Left lobe of liver (tissue), 2 donors: ENCODE measurements at regions not wholly inside any gene's neighbourhood (a gene's known extent, or its start where the extent isn't known, plus 50 kb on each side); places are given as distances from the start of the nearest gene placed in this dataset.
A peak's percentile ranks its signal among the peaks of the same experiment; 100 is the strongest.

Source experiments
- ATAC-seq: fragments of 200-7000 bp; cut with Tn5 transposase; one replicate; pipeline ENCODE4 v1.9.1; 2020; ENCODE audit warnings: mild to moderate bottlenecking, moderate library complexity
- DNase-seq: peaks from one replicate; pipeline ENCODE4 v3.0.0-alpha.2; 2020; ENCODE audit warnings: low spot score
- donor health status: DM: no; HTN: no; CAD: no; lungs with moderate emphysema.
- donor health status: DM: no; HTN: yes; CAD: no.

DNA sequence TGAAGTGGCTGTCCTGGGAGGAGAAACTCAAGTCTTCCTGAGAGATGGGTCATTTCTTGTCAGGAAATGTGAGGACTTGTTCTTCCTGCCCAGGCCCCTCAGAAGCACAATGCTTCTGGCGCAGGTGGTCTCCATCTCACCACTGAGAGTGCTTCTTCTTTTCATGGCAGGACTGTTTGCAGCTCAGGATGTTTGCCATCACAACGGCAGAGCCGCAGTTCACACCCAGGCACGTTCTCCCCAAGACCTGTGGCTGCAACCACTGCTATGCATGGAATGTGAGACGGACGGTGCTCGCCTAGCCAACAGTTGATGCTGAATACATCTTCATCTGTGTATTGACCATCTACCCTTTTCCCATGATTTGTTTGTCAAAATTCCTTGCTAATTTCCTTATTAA is 216.3 kb downstream of the GADD45G start:
- DNase-seq (no peak), ATAC-seq (no peak)

DNA sequence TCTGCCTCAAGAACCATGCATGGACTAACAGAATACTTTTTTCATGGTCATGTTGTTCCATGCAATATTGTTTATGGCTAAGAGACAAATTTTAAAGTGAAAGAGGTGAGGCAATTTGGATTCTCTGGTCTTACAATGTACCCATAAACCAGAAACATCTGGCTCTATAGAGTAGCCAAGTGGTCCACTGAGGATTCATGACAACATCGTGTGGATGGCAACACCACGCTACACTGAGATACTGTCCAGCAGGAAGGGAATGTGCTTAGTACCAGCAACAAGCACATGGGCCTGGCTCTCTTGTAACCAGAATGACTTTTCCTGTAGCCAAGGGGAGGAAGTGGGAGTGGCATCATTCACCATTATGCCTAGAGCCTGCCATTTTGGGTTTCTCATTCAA is 218.2 kb downstream of the GADD45G start:
- no peak for ATAC-seq
- no peak for DNase-seq

DNA sequence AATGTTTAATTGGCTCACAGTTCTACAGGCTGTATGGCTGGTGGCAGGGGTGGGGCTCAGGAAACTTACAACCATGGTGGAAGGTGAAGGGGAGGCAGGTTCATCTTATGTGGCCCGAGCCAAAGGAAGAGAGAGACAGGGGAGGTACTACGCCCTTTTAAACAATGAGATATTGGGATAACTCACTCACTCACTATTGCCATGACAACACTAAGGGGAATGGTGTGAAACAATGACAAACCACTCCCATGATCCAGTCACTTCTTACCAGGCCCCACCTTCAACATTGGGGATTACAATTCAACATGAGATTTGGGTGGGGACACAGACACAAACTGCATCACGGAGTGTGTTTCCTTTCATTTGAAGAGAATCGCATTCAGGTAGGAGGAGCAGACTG is 220.9 kb downstream of the GADD45G start:
- ATAC-seq = no peak

DNA sequence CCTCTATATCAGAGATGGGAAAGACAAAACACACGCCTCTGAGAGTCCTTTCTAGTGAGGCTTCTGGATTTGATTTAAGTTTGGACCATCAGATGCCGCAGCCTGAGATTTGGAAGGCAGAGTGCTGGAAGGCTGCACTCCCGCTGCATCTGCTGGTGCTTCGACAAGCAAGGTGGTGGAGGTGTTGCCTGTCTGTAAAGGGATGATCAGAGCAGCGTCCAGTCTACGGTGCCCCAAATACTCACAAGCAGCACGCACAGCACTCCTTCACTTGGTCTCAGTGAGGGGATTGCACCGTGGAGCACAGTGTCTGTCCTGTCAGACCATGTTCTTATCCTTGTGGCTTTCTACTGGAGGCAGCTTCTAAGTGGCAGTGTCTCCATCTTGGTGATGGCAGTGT is 221.4 kb downstream of the GADD45G start:
- ATAC-seq (no peak), DNase-seq (no peak)

More for the DNA sequence above, 220.9 kb downstream of the GADD45G start:
- DNase-seq = no peak

DNA sequence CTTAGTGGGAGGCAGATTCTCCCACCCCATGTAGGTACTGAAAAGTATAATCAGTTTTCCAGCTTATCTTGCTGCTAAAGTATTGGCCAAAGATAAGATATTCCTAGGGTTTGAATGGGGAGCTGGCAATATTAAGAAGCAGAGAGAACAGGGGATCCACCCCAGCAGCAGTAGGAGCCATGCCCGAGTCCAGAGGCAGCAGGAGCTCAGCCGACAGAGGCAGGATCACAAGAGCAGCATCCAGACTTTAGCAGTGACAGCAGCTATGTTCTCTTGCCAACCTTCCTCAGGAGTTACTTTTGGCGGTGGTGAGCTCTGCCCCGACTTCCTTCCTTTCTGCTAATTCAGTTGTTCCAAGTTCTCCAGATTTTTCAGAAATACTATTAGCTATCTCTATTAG is 224.5 kb downstream of the GADD45G start:
- DNase-seq = no peak
- no peak for ATAC-seq

DNA sequence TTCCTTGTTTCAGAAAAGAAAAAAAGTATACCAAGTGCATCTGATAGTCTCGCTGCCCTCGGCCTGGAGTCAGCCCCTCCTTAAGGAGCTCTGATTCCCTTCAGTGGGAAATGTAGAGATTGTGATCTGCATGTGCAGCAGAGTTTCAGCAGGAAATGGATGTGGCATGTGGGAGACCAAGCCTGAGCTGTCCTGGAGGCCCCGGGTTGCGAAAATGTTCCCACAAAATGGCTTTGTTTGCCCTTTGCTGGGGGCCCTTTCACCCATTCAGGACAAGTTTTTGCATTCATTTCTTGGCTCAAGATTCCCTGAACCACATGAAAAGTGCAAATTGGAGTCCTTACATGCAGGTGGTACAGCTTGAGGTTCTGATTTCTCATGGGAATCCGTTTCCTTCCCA is 230.9 kb downstream of the GADD45G start:
- ATAC-seq (no peak), DNase-seq (no peak)

DNA sequence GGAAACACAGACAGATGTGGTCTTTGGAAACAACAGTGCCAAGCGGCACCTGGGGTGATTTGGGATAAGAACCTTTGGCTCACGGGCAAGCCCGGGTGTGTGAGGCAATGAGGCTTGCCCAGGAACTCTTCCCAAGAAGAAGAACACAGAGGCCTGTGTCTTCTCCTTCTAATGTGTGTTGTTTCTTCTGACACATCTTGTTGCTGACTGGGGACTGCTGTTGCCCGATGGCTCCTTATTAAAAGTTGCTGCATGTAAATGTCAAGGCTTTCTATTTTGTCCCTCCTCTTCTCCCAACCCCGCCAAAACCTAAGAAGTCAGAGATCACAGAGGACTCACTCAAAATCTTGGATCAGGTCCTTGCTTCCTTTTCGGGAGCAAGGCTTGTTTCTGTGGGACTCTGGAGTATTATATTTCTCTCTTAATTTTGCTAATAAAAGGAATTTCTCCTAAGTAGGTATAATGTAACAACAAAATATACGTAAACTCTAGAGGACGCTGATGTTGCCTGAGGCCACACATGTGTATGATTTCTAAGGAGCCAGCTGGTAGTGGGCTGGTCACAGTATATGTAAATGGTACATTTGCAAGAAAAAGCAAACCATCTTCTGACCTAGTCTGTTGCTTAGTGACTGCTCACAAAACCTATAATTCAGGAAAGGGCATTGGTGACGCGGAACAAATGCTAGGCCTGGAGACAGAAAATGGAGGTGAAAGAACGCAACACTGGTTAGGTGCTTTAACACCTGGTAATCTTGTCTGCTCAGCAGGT is 232.5 kb downstream of the GADD45G start:
- no peak for DNase-seq
- ATAC-seq = no peak

DNA sequence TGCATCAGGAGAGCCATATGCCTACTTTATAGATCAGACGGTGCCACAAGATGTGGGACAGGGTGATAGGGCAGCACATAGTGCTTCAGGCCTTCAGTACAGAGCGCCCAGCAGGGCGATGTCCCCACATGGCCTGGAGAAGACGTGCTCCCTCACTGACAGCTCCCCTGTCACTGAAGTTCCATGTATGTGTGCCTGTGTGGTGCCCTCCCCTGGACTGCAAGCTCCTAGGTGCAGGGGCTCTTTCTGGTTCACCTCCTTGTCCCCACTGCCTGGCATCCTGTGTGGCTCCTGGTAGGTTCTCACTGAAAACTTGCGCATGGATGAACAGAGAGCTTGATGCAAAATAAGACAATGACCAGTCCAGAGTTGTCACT is 233.1 kb downstream of the GADD45G start:
- DNase-seq = no peak
- no peak for ATAC-seq

DNA sequence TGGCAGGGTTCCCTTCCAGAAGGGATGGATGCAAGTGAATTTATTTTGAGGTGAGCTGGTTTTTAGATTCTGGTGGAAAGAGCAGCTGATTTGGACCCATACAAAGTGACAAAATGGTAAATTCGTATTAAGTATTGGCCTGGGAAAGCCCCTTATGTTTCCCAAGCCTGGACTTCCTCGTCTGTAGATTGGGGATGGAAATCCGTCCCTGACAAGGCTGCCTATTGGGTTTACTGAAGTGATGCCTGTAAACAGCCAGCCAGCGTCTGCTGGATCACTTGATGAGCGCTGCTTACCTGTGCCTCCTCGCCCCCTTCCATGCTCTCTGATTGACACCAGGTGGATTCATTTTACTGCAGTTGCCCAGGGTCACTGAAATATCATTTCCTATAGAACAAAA is 233.8 kb downstream of the GADD45G start:
- DNase-seq = no peak
- no peak for ATAC-seq

DNA sequence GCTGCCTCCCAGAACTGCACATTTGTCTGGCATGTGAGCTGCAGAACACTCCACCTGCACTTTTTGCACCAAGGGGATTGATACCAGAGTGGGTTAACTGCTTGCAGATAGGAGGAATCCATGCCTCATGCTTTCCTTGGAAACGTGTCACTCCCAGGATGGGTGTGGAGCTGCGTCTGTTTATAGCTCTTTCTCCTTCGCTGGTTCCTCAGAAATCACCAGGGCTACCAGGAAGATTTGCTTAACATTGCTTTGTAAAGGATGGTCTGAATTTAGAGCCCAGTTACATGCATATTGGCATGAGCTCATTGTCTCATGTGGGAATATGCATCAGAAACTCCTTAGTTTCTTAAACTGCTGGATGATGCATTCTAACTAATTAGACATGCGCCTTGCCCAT is 234.6 kb downstream of the GADD45G start:
- DNase-seq = no peak
- ATAC-seq = no peak

DNA sequence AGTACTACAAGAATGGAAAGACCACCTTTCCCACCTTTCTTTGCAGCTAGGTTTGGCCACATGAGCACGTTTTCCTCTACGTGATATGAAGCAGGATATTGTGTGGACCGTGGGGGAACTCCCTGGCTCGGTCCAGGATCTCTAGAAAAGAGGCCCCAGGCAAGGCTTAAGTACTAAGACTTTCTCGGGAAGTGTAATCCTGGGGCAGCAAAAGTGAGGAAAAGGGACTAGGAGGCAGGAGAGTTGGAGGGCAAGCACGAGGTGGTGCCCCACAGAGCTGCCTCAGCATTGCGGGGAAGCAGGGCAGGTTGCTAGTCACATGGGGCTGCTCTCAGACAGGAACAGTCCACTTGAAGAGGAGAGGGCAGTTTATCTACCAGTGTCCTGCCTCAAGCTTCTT is 235.1 kb downstream of the GADD45G start:
- no peak for DNase-seq

DNA sequence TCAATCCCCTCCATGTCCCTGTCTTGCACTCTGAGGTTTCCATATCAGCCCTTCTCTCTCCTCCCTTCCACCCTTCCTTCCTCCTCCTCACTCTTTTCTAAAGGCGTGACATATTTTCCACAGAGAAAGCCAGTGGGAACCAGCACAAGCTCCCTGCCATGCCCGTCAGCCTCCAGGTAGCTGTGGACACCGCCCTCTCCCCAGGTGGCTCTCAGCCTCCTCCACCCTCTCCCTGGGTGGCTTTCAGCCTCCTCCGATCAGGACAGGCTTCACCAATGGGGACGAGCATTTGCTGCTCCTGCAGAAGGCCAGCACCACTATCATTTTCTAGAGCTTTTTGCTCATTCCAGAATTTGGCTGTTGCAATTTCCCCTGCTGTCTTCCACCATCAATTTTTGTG is 236.6 kb downstream of the GADD45G start:
- DNase-seq (no peak), ATAC-seq (no peak)

More for the DNA sequence above, 235.1 kb downstream of the GADD45G start:
- no peak for ATAC-seq

DNA sequence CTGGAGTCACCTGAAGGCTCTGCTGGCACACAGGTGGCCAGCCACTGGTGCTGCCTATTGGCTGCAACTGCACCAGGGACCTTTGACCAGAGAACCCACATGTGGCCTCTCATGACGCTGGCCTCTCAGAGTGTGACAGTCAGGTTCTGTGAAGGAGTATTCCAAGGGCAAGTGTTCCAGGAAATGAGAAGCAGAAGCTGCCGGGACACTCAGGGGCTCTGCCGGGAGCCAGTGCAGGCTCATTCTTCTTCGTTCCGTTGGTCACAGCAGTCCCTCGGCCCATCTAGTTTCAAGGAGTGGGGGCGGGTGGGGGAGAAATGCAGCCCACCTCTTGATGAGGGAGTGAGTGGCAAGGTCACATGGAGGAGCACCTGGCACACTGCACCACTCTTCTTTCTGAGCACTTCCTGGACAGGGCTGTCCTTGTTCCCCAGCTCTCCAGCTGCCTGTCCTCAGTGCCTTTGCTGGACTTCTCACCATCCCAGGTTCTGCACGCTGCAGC is 237.5 kb downstream of the GADD45G start:
- peak; percentile 88 for DNase-seq
- peak; percentile 92 for ATAC-seq

DNA sequence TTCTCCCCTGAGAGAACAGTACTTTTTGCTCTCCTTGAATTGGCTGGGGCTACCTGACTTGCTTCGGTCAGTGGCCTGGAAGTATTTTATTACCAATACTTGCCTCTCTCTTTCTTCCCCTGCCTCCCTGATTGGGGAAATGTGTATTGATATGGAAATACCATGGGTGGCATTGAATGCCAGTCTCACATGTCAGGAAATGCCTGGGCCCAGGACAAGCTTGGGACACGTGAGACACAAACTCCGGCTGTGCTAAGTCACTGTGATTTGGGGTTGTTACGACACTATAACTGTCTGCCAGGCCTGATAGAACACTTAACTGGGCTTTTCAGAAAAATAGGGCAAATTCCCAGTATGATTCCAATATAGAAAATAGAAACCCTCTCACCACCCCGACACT is 238.3 kb downstream of the GADD45G start:
- ATAC-seq = peak; percentile 62
- no peak for DNase-seq

DNA sequence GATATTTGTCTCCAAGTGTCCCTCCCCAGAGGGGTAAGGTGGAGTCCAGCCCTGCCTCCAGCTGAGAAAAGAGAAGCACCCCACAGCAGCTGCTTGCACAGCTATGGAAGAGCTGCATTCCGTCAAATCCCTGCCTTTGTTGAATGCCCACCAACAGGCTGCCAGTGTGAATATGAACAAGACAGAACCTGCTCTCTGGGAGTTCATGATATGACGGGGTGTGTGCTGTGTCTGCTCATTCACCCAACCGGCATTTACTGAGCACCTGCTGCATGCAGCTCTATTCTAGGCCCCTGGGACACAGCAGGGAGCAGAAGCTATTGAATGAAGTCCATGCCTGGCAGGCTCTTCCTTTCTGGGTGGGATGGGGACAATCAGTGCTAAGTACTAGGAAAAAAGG is 238.8 kb downstream of the GADD45G start:
- ATAC-seq (no peak), DNase-seq (no peak)

DNA sequence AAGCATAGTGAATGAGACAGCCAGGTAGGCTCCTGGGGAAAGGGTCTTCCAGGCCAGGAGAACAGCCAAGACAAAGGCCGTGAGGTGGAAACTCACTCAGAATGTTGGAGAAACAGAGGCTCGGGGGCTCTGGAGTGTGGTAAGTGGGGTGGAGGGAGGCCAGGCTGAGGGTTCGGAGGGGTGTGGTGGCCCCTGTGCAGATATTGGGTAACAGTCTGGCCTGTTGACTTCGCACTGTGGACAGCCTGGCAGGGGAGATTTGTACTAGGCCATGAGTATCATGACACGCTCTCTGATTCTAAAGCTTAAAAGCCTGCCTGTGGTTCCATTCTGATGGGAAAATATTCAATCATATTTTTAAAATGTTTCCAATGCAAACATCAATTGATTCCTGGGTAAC is 239.3 kb downstream of the GADD45G start:
- no peak for DNase-seq
- peak; percentile 46 for ATAC-seq

DNA sequence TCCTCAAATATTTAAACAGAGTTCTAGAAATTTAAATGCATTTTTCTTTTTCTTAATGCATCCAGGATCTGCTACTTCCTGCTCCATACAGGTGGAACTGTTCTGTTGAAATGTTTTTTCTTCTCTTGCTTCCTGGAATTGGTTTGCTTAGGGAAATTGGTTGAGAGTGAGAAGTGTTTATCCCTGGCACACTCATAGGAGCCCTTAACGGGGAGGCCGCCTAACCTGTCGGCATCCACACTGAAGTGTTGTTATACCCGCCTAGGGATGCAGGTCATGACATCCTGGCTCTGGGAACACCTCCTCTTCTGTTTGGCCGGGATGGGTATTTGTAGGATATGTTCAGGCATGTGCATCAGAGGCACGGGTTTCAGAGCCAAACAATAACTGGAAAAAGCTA is 239.7 kb downstream of the GADD45G start:
- DNase-seq (no peak), ATAC-seq (no peak)

DNA sequence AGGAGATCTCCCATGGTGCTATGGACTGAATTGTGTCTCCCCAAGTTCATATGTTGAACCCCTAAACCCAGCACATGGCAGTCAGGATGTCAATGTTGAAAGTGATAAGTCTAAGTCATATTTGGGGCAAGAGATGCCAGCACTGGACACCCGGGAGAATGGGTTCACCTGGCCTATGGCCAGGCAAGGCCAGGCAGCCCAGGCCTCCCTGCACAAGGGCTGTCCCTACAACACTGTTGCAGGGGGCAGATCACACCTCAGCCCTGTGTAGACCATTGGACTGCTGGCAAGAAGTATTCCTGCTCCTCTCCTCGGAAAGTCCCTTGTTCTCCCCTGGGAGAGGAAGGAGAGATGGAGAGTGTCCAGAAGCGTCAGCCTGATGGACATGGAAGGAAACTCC is 240.5 kb downstream of the GADD45G start:
- ATAC-seq = no peak
- peak; percentile 22 for DNase-seq

DNA sequence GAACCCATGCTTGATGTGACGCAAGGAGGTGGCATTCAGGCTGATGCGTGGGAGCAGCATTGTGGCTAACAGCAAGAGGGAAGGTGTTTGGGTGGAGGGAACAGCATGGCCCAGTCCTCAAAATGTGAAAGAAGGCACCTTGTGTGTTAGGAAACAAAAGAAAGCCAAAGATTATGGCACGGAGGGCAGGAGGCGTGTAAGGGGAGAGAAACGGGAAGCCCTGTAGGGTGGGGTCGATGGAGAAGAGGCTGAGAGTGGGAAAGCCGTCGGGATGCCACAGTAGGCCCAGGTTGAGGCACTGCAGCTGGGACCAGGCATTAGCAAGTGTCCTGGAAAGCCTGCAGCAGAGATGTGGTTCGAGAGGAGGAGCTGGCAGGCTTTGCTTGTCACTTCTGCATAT is 241.1 kb downstream of the GADD45G start:
- DNase-seq = peak; percentile 31
- ATAC-seq = no peak

DNA sequence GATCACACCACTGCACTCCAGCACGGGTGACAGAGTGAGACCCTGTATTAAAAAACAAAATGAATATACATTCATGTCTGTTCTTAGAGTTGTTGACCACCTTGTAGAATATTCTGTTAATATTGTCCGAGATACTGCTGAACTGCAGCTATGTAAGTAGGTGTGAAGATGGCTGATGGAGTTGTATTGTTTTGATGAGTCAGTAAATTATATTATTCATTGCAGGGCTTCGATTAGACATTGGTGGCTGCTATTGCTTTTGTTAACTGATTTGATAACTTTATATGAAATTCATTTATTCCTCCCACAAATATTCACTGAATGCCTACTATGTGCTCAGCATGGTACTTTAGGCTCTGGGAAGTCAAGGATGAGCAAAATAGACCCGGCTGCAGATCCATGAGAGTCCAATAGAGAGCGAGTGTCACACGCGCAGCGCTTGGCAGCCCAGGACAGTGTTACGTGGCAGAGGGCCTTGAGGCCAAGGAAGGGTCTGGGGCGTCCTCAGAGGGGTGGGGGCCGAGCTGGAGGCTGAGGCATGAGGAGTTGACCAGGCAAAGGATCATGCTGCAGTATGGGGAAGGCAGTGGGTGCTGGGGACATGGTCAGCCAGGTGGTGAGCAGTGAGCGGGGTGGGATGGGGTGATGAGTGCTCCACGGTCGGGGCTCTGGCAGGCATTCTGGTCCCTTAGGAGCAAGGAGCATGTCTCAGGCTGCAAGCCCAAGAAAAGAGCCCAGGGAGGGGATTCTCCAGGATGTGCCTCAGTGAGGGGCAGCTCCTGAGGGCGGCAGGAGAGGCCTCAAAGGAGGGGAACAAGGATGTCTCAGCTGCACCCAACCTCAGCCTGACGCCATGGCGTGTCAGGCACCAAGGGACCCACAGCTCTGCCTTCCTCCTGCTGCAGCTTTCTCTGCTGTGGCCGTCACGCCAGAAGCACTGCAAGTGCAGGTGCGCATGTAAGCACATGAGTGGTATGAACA is 243.5 kb downstream of the GADD45G start:
- DNase-seq (peak; percentile 34), ATAC-seq (no peak)

DNA sequence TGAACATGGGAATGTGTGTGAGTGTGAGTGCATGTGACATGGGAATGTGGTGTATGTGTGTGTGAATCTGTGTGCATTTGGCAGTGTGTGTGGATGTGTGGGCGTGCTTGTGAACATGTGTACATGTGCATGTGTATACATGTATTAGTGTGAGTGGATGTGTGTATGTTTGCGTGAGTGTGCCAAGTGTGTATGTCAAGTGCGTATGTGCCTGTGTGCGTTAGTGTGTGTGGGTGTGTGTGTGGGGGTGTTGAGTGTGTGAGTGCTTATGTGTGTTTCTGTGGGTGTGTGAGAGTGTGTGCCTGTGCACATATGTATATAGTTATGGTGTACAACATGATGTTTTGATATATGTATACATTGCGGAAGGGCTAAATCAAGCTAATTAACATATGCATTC is 244.3 kb downstream of the GADD45G start:
- no peak for ATAC-seq
- DNase-seq = no peak

DNA sequence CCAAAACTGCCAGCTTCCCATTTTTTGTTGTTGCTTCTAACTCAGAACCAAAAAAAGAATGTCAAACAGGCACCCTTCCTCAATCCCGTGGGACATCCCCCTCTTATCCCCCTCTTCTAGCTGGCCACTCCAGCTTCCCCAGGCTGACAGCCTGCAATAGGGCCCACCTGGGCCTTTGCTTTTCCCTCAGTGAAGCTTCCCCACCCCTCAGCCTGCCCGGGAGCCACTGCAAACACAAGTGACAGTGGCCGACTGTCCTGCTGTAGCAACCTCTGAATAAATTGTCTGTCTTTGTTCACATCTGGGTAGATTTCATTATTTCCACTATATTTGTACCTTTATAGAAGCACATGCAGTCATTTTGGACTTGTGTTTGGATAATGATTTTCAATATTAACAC is 245.3 kb downstream of the GADD45G start:
- ATAC-seq (no peak), DNase-seq (no peak)
